GM20000 (cell line): ENCODE measurements at regions not wholly inside any gene's neighbourhood (a gene's known extent, or its start where the extent isn't known, plus 50 kb on each side); places are given as distances from the start of the nearest gene placed in this dataset.

ENCODE experiments used
- DNase-seq: peaks from one replicate; pipeline ENCODE4 v3.0.0; 2012; ENCODE audit warnings: low spot score
- CTCF ChIP-seq: IDR thresholded peaks from 2 replicates; pipeline ENCODE4 v1.5.1; 2012; ENCODE audit warnings: mild to moderate bottlenecking, control low read depth; ENCODE audit errors: extremely low read depth, missing control alignments

GRCh38 chr2:64284751-64285150, 140.5 kb upstream of the PELI1 start:
- no peak for DNase-seq
- no peak for TF ChIP-seq CTCF

GRCh38 chr2:64287202-64287740, 143.1 kb upstream of the PELI1 start:
- no peak for TF ChIP-seq CTCF
- no peak for DNase-seq

DNA sequence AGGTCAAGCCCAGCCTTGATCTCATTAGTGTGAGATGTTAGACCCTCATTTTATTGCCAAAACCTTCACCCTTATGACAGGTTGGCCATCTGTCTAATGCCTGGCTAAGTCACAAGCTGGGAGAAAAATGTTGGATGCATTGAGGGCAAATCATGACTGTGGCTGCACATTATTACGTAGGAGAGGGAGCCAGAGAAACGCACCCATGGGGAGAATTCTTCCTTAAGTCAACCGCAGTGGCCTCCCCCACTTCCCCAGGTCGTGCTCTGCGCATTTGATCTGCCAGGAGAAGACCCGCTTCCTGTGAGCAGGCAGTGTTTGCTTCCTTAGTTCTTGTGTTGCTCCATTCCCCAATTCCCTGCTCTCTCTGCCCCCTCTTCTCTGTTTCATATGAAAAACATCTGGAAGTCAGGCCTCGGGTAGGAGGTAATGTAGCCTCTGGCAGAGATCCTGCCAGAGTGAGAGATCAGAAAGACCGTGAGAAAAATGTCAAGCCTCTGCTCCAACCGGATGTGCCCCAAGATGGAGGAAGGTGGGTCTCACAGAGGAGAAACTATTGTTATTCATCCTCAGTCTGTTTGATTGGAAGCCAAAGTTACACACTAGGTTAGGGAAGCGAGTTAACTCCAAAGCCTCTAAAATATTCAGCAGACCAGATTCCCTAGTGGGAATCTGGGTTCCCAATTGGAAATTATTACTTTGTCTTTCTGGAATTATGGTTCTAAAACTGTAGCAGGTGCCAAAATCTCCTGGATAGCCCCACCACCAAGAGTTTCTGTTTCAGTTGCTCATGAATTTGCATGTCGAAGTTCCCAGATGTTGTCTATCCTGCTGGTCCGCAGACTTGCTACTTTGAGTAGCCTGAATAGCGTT, 144.3 kb upstream of the PELI1 start:
- DNase-seq, result no peak
- no peak for TF ChIP-seq CTCF

GRCh38 chr2:64289251-64289650, 145.0 kb upstream of the PELI1 start:
- TF ChIP-seq CTCF, result no peak
- no peak for DNase-seq

DNA sequence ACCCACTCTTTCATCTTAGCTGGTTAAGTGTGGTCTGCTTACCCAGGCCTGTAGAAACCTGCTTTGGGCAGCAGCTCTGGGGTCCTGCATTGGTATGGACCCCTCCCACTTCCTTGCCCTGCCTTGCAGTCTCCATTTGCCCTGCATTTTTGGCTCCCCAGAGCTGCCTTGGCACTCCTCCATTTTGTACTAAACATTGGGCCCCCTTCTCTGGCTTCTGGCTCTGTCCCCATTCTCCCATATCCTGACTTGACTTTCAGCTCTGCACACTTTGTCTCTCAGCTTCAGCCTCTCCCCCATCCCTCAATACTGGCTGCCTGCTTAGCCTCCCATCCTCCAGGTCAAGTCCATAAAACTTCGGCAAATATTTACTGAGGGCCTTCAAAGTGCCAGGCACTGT, 145.5 kb upstream of the PELI1 start:
- no peak for DNase-seq
- no peak for TF ChIP-seq CTCF

GRCh38 chr2:64291181-64291580, 147.0 kb upstream of the PELI1 start:
- no peak for DNase-seq
- TF ChIP-seq CTCF, result no peak

DNA sequence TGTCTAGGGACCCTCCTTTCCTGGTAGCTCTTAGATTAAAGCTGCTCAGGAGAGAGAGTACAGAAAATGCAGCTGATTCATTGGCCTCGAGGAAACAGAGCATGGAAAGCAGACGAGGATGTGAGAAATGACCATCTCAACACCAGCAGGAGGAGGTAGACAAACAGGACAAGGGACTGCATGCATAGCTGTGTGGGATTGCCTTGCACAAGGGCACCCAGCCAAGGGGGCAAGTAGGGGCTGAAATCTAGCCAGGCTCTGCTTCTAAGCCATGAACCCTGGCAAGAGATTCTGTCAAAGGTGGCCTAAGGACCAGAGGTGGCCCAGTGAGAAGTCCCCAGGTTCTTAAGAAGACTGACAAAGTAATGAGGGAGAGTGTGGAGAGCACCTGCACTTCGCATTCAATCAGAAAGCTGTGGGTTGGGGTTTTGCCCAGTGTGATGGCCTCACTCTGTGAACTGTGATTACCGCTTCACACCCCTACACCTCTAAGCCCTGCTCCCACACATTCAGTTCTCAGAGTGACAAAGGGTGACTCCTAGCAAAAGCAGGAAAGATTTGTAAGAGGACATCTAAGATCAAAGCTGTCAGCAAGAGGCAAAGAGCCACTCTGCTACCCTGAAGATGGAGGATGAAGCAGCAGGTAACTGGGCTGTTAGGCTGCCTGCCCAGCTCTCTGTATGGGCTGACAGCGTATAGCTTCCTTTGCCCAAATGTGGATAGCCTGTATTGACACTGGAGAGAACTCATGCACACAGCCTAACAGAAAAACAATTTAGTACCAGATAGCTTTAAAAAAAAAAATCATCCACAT, 151.3 kb upstream of the PELI1 start:
- TF ChIP-seq CTCF, result no peak
- peak; percentile 61 for DNase-seq
